ENCODE measurements at regions not wholly inside any gene's neighbourhood (a gene's known extent, or its start where the extent isn't known, plus 50 kb on each side); places are given as distances from the start of the nearest gene placed in this dataset.
"Not testable (repeated sequence)": the region's sequence is repeated elsewhere in the genome, so short reads cannot be mapped to it uniquely, and the experiment has no call there.

- Histone ChIP-seq H3K27me3 (ENCODE audit: insufficient read depth) (no peaks in the 10 kb centered on the region), H3K9me3 (no peaks in the 10 kb centered on the region), H3K79me2 (ENCODE audit: insufficient read depth) (no peaks in the 10 kb centered on the region), H3K4me3 (ENCODE audit: low read depth in 2 of 2, low read length in 1 of 2) (no peak overlapping the region), H3K4me2 (no peak overlapping the region), H4K20me1 (ENCODE audit: insufficient read depth) (no peaks in the 10 kb centered on the region), H3F3A (replicated peaks; ENCODE audit: insufficient read depth) (no peaks in the 10 kb centered on the region), H3K36me3 (replicated peaks in 1 of 2; ENCODE audit: control insufficient read depth in 1 of 2, insufficient read depth in 2 of 2, low read length in 1 of 2) (no peaks in the 10 kb centered on the region), H3K4me1 (ENCODE audit: control insufficient read depth in 1 of 2, insufficient read depth in 2 of 2, low read depth in 1 of 2, low read length in 1 of 2) (no peaks in the 10 kb centered on the region; a peak in 1 of 4 replicates), H3K27ac (ENCODE audit: low read depth in 2 of 2, low read length in 1 of 2) (no peak overlapping the region), H3K9me2 (no peaks in the 10 kb centered on the region), H2AFZ (ENCODE audit: low read depth) (no peak overlapping the region), H3K9ac (no peak overlapping the region)
- ChIA-PET POLR2A (no interaction called here), CTCF (interaction anchor here (1.4 kb wide), 1 partner anchor 34 kb away, joined by 3 read pairs; no protein-coding TSS in a partner anchor)
- WGBS (ENCODE audit: low lambda C conversion rate): 78% methylated on average over 3 of the region's 3 CpGs
- TF ChIP-seq, protein P1, sequence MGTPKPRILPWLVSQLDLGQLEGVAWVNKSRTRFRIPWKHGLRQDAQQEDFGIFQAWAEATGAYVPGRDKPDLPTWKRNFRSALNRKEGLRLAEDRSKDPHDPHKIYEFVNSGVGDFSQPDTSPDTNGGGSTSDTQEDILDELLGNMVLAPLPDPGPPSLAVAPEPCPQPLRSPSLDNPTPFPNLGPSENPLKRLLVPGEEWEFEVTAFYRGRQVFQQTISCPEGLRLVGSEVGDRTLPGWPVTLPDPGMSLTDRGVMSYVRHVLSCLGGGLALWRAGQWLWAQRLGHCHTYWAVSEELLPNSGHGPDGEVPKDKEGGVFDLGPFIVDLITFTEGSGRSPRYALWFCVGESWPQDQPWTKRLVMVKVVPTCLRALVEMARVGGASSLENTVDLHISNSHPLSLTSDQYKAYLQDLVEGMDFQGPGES (IDR thresholded peaks at IDR 0.05; ENCODE audit: low read depth, low read length): no peak
- no peak for TF ChIP-seq RAD21 (IDR thresholded peaks at IDR 0.05; ENCODE audit: low read length)
- no peak for TF ChIP-seq SMC3 (IDR thresholded peaks at IDR 0.05; ENCODE audit: low read depth, low read length)
- TF ChIP-seq, protein P2, sequence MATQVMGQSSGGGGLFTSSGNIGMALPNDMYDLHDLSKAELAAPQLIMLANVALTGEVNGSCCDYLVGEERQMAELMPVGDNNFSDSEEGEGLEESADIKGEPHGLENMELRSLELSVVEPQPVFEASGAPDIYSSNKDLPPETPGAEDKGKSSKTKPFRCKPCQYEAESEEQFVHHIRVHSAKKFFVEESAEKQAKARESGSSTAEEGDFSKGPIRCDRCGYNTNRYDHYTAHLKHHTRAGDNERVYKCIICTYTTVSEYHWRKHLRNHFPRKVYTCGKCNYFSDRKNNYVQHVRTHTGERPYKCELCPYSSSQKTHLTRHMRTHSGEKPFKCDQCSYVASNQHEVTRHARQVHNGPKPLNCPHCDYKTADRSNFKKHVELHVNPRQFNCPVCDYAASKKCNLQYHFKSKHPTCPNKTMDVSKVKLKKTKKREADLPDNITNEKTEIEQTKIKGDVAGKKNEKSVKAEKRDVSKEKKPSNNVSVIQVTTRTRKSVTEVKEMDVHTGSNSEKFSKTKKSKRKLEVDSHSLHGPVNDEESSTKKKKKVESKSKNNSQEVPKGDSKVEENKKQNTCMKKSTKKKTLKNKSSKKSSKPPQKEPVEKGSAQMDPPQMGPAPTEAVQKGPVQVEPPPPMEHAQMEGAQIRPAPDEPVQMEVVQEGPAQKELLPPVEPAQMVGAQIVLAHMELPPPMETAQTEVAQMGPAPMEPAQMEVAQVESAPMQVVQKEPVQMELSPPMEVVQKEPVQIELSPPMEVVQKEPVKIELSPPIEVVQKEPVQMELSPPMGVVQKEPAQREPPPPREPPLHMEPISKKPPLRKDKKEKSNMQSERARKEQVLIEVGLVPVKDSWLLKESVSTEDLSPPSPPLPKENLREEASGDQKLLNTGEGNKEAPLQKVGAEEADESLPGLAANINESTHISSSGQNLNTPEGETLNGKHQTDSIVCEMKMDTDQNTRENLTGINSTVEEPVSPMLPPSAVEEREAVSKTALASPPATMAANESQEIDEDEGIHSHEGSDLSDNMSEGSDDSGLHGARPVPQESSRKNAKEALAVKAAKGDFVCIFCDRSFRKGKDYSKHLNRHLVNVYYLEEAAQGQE (IDR thresholded peaks at IDR 0.05; ENCODE audit: low read depth, low read length): no peak
- TF ChIP-seq TCF12 (IDR thresholded peaks at IDR 0.05): no peak
- TF ChIP-seq NFIC (IDR thresholded peaks at IDR 0.05; ENCODE audit: borderline replicate concordance): no peak
- no peak for TF ChIP-seq GABPA (IDR thresholded peaks at IDR 0.05; ENCODE audit: low read depth)
- no peak for TF ChIP-seq FOXM1 (IDR thresholded peaks at IDR 0.05; ENCODE audit: low read depth)
- no peak for TF ChIP-seq MXI1 (IDR thresholded peaks at IDR 0.05; ENCODE audit: low read depth, low read length)
- TF ChIP-seq TAF1 (IDR thresholded peaks at IDR 0.05; ENCODE audit: borderline replicate concordance, low read depth, low read length): no peak
- no peak for TF ChIP-seq RCOR1 (IDR thresholded peaks at IDR 0.05; ENCODE audit: low read length)
- no peak for TF ChIP-seq GATA2 (CRISPR knock-in tag; IDR thresholded peaks at IDR 0.05)
- TF ChIP-seq MEF2A (IDR thresholded peaks at IDR 0.05; ENCODE audit: borderline replicate concordance, low read depth): no peak
- no peak for TF ChIP-seq JUND (IDR thresholded peaks at IDR 0.05)
- TF ChIP-seq, protein P3, sequence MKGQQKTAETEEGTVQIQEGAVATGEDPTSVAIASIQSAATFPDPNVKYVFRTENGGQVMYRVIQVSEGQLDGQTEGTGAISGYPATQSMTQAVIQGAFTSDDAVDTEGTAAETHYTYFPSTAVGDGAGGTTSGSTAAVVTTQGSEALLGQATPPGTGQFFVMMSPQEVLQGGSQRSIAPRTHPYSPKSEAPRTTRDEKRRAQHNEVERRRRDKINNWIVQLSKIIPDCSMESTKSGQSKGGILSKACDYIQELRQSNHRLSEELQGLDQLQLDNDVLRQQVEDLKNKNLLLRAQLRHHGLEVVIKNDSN (IDR thresholded peaks at IDR 0.05; ENCODE audit: borderline replicate concordance, low read depth): no peak
- no peak for DNase-seq
Measured at GRCh38 chr2:192534072-192534471, 339.3 kb upstream of the TMEFF2 start.

DNA sequence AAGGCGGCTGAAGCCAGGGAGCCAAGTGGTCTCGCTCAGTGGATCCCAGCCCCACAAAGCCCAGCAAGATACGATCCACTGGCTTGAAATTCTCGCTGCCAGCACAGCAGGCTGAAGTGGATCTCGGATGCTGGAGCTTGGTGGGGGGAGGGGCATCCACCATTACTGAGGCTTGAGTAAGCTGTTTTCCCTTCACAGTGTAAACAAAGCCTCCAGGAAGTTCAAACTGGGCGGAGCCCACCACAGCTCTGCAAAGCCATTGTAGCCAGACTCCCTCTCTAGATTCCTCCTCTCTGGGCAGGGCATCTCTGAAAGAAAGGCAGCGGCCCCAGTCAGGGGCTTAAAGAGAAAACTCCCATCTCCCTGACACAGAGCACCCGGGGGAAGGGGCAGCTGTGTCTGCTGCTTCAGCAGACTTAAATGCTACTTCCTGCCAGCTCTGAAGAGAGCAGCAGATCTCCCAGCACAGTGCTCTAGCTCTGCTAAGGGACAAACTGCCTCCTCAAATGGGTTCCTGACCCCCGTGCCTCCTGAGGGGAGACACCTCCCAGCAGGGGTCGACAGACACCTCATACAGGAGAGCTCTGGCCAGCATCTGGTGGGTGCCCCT lies 330.0 kb upstream of the TMEFF2 start:
- H3K9me2 ChIP-seq; H4K20me1 ChIP-seq (ENCODE audit: insufficient read depth); H2AFZ ChIP-seq (ENCODE audit: low read depth); H3K27ac ChIP-seq (ENCODE audit: low read depth in 2 of 2, low read length in 1 of 2); DNase-seq; H3K79me2 ChIP-seq (ENCODE audit: insufficient read depth); POLR2A ChIA-PET; H3K4me3 ChIP-seq (ENCODE audit: low read depth in 2 of 2, low read length in 1 of 2); H3K9me3 ChIP-seq; H3F3A ChIP-seq (replicated peaks; ENCODE audit: insufficient read depth); H3K4me1 ChIP-seq (ENCODE audit: control insufficient read depth in 1 of 2, insufficient read depth in 2 of 2, low read depth in 1 of 2, low read length in 1 of 2); H3K9ac ChIP-seq; H3K27me3 ChIP-seq (ENCODE audit: insufficient read depth); H3K4me2 ChIP-seq; CTCF ChIA-PET; H3K36me3 ChIP-seq (replicated peaks in 1 of 2; ENCODE audit: control insufficient read depth in 1 of 2, insufficient read depth in 2 of 2, low read length in 1 of 2): not testable (repeated sequence)
- WGBS (ENCODE audit: low lambda C conversion rate): 58% methylated on average over 5 of the region's 10 CpGs

GRCh38 chr2:192524214-192524613 lies 329.5 kb upstream of the TMEFF2 start:
- POLR2A ChIA-PET; H3K4me1 ChIP-seq (ENCODE audit: control insufficient read depth in 1 of 2, insufficient read depth in 2 of 2, low read depth in 1 of 2, low read length in 1 of 2): not testable (repeated sequence)
- WGBS (ENCODE audit: low lambda C conversion rate): 0% methylated on average over 2 of the region's 3 CpGs

More at GRCh38 chr2:192524214-192524613, 329.5 kb upstream of the TMEFF2 start:
- CTCF ChIA-PET; H3F3A ChIP-seq (replicated peaks; ENCODE audit: insufficient read depth); H3K9me3 ChIP-seq; DNase-seq; H4K20me1 ChIP-seq (ENCODE audit: insufficient read depth); H3K9ac ChIP-seq; H3K9me2 ChIP-seq; H3K4me2 ChIP-seq; H3K4me3 ChIP-seq (ENCODE audit: low read depth in 2 of 2, low read length in 1 of 2); H2AFZ ChIP-seq (ENCODE audit: low read depth); H3K27me3 ChIP-seq (ENCODE audit: insufficient read depth); H3K79me2 ChIP-seq (ENCODE audit: insufficient read depth); H3K36me3 ChIP-seq (replicated peaks in 1 of 2; ENCODE audit: control insufficient read depth in 1 of 2, insufficient read depth in 2 of 2, low read length in 1 of 2); H3K27ac ChIP-seq (ENCODE audit: low read depth in 2 of 2, low read length in 1 of 2): not testable (repeated sequence)
